SU-DHL-6 (cell line): ENCODE measurements at regions not wholly inside any gene's neighbourhood (a gene's known extent, or its start where the extent isn't known, plus 50 kb on each side); places are given as distances from the start of the nearest gene placed in this dataset.

Experiments
- EZH2phosphoT487 ChIP-seq: fragments of 200-600 bp; sonication (generic), shearing (Covaris generic); conservative IDR thresholded peaks from 2 replicates; pipeline ENCODE4 v1.6.1; 2018; ENCODE audit warnings: mild to moderate bottlenecking, antibody characterized with exemption, low read length, moderate library complexity, mixed read lengths
- TF ChIP-seq, protein P1 (sequence below): fragments of 200-600 bp; sonication (generic); IDR thresholded peaks from one replicate; pipeline ENCODE4 v1.5.1; 2017; ENCODE audit warnings: antibody characterized with exemption, mild to moderate bottlenecking, low read length, moderate library complexity; ENCODE audit not compliant: insufficient read depth, poor library complexity, severe bottlenecking

DNA sequence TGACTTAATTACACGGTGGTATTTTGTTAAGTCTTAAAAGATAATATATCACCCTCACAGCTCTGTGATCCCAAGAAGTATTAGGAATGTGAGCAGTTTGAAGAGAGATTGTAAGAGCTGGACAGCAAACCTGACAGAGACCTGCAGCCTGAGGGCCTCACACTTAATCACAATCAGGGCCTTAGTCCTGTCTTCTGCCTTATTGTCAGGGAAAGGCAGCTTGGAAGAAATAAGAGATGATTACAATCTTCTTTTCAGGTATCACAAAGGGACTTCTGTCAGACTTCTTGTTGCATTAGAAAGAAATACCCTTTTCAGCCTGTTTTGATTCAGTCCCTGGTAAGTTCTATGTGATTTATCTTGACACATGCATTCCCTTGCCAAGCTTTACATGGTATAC, 1433.8 kb upstream of the SLC39A10 start:
- TF ChIP-seq, protein P1, sequence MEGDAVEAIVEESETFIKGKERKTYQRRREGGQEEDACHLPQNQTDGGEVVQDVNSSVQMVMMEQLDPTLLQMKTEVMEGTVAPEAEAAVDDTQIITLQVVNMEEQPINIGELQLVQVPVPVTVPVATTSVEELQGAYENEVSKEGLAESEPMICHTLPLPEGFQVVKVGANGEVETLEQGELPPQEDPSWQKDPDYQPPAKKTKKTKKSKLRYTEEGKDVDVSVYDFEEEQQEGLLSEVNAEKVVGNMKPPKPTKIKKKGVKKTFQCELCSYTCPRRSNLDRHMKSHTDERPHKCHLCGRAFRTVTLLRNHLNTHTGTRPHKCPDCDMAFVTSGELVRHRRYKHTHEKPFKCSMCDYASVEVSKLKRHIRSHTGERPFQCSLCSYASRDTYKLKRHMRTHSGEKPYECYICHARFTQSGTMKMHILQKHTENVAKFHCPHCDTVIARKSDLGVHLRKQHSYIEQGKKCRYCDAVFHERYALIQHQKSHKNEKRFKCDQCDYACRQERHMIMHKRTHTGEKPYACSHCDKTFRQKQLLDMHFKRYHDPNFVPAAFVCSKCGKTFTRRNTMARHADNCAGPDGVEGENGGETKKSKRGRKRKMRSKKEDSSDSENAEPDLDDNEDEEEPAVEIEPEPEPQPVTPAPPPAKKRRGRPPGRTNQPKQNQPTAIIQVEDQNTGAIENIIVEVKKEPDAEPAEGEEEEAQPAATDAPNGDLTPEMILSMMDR, result no peak
- no peak for TF ChIP-seq EZH2phosphoT487
